GM12891 (cell line): ENCODE measurements at regions not wholly inside any gene's neighbourhood (a gene's known extent, or its start where the extent isn't known, plus 50 kb on each side); places are given as distances from the start of the nearest gene placed in this dataset.
"Not testable (repeated sequence)": the region's sequence is repeated elsewhere in the genome, so short reads cannot be mapped to it uniquely, and the experiment has no call there.

Experiments used
- DNase-seq: peaks from one replicate; pipeline ENCODE4 v3.0.0; 2011; ENCODE audit warnings: low spot score; ENCODE audit not compliant: insufficient read length
- FAIRE-seq: peaks from 2 replicates; lab custom pipeline; 2011; peaks lifted over from hg19 to GRCh38; lab: Jason Lieb, UNC
- PAX5 ChIP-seq: IDR thresholded peaks from 2 replicates; pipeline ENCODE4 v1.6.1; 2011; ENCODE audit warnings: low read length, moderate library complexity, mild to moderate bottlenecking; ENCODE audit not compliant: insufficient read depth, severe bottlenecking
- POLR2A ChIP-seq: IDR thresholded peaks from 2 replicates; pipeline ENCODE4 v1.6.1; 2011; ENCODE audit warnings: low read depth, low read length, control low read depth
- POLR2AphosphoS5 ChIP-seq: IDR thresholded peaks from 2 replicates; pipeline ENCODE4 v1.6.1; 2011; ENCODE audit warnings: low read depth, low read length, control low read depth
- POU2F2 ChIP-seq: IDR thresholded peaks from 2 replicates; pipeline ENCODE4 v1.6.1; 2011; ENCODE audit warnings: low read depth, mild to moderate bottlenecking, control low read depth, low read length, moderate library complexity
- SPI1 ChIP-seq: IDR thresholded peaks from 2 replicates; pipeline ENCODE4 v1.6.1; 2011; ENCODE audit warnings: low read depth, low read length, control low read depth
- TAF1 ChIP-seq: IDR thresholded peaks from 2 replicates; pipeline ENCODE4 v1.6.1; 2011; ENCODE audit warnings: low read depth, low read length, control low read depth

DNA sequence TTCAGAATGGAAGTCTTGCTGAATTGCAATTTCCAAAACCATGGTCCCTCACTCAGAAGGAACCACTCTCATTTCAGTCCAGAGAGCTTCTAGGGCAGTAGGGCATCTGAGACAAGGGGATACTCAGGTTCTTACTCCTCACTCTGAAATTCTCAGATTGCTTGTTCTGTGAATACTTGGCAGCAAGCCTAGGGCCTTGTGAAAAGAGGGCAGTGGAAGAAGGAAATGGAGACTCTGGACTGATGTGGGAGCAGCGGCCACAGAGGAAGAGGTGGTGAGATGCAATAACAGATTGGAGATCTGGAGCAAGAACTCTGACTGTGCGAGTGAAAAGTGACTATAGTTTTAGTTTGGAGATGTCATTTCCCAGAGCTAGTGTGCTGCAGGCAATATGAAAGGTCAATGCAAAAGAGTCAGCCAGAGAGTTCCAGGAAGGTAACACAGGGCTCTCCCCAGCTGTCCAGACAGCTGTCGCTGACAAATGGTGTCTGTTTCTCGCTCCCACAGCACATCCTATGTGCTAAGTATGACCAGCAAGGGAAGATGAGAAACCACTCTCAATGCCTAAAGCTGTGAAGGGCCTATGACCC, 291.6 kb upstream of the KIAA1217 start:
- no peak for TF ChIP-seq POU2F2
- TF ChIP-seq SPI1 = no peak
- no peak for TF ChIP-seq PAX5
- no peak for TF ChIP-seq TAF1
- TF ChIP-seq POLR2A = no peak
- no peak for TF ChIP-seq POLR2AphosphoS5
- FAIRE-seq (no peak), DNase-seq (no peak)

DNA sequence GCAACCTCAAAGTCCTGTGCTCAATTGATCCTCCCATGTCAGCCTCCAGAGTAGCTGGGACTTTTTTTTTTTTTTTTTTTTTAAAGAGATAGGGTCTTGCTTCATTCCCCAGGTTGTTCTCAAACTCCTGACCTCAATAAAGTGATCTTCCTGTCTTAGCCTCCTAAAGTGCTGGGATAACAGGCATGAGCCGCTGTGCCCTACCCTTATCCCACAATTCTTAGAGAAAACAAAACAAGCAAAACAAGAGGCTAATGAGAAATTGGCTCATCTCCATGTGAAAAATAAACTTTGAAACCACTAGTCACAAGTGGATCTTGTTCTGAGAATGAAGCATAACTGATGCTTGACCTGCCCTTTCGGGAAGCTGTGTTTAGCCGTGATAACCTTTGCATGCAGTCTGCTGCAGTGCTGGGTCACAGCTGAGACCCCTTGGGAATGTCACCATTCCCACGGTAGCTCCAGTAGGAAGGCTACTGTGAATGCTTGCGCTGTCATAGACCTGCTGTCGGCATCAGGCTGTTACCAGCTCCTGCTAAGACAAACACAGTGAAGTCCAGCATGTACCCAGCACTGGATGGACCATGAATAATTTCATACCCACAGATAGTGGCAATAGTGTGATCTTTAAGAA, 290.7 kb upstream of the KIAA1217 start:
- no peak for TF ChIP-seq POU2F2
- no peak for TF ChIP-seq POLR2AphosphoS5
- TF ChIP-seq SPI1 = no peak
- no peak for TF ChIP-seq PAX5
- TF ChIP-seq POLR2A = no peak
- no peak for TF ChIP-seq TAF1
- DNase-seq = no peak
- no peak for FAIRE-seq

DNA sequence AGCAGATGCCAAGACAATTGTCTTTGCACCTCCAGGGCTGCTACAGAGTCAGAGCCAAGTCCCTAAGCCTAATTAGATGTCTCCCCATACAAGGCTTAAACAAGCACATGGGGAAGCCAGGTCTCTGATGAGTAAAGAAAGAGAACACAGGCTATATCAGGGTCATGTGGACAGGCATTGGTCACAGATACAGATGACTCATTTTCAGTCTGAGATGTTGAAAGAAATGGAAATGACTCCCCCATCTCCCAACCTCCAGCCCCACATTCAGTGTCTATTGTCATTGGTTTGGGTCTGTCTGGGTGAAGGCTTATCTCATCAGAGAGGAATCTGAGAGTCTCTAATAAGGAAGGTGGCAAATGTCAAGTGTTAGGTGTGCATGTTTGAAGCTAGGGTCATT, 290.1 kb upstream of the KIAA1217 start:
- no peak for DNase-seq
- TF ChIP-seq SPI1 (no peak), POLR2AphosphoS5 (no peak), POU2F2 (no peak), POLR2A (no peak), TAF1 (no peak), PAX5 (no peak)
- no peak for FAIRE-seq

DNA sequence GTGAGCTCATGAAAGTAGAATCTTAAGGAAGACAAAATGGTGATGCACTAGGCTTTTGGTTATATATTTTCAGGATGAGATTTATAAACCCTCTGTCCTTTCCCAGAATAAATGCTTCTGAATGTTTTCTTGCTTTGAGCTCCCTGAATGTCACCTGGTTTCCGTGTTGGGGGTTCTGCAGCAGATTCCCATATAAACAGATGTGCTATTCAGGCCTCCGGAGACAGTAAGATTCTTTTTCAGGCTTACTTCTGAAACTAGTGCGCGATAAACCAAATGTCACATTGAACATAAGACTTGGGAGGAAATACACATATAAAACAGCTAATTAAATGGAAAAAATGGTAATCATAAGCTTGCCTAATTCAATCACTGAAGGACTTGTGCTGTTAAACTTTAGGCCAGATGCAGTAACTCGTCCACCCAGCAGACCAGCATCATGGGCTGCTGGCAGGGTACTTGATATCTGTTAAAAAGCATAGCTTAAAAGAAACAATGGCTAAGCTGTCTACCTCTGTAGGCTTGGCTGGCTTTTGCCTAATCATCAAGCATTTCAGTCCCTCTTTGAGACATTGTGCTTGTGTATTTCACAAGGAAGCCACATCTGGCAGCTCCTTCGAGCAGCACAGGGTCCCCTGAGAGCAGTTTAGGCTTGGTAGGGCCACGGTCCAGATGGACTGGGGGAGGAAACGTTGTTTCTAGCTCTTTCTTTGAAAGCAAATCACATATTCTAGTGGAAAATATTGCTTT, 281.2 kb upstream of the KIAA1217 start:
- TF ChIP-seq SPI1 (no peak), TAF1 (no peak), POU2F2 (no peak), POLR2A (no peak), POLR2AphosphoS5 (no peak), PAX5 (no peak)
- FAIRE-seq (no peak), DNase-seq (no peak)

DNA sequence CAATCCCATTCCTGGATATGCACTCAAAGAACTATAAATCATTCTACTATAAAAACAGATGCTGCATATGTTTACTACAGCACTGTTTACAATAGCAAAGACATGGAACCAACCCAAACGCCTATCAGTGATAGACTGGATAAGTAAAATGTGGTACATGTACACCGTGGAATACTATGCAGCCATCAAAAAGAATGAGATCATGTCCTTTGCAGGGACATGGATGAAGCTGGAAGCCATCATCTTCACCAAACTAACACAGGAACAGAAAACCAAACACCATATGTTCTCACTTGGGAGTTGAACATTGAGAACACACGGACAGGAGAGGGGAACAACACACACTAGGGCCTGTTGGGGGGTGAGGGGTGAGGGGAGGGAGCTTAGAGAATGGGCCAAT, 274.9 kb upstream of the KIAA1217 start:
- not testable (repeated sequence) for DNase-seq, FAIRE-seq

DNA sequence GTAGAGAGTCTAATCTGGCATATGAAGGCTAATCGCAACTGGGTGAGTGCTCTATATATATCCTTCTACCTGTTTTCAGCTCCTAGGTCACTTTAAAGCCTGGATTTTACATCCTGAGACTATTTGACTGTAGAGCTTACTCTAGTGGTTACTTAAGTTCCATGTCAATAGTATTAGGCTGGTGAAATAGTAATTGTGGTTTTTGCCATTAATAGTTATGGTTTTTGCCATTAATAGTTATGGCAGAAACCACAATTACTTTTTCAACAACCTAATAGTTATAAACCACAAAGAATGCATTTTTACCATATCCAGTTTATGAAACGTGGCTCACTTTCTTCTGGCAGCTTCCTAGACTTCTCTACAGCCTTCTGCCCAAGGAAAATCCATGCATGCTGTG, 263.1 kb upstream of the KIAA1217 start:
- no peak for FAIRE-seq
- DNase-seq = no peak
- TF ChIP-seq PAX5 (no peak), TAF1 (no peak), SPI1 (no peak), POLR2AphosphoS5 (no peak), POLR2A (no peak), POU2F2 (no peak)

DNA sequence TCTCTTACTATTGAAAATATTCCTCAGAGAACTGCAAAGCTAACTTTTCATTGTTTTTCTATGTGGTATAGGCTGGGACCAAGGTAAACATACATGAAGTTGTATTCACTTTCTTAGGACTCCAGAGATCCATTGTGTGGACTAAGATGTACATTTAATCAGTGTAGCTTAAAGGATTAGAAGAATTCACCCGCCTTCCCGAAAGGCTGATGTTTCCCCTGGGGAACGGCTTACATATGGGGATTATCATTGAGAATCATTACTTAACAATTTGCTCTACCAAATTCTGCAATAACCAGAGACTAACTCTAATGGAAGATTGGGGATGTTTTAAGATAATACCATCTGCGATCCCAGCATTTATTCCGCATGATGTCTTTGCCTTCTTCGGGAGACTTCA, 257.1 kb upstream of the KIAA1217 start:
- no peak for TF ChIP-seq POLR2A
- TF ChIP-seq PAX5 = no peak
- TF ChIP-seq POLR2AphosphoS5 = no peak
- no peak for TF ChIP-seq POU2F2
- TF ChIP-seq TAF1 = no peak
- TF ChIP-seq SPI1 = no peak
- DNase-seq (no peak), FAIRE-seq (no peak)

DNA sequence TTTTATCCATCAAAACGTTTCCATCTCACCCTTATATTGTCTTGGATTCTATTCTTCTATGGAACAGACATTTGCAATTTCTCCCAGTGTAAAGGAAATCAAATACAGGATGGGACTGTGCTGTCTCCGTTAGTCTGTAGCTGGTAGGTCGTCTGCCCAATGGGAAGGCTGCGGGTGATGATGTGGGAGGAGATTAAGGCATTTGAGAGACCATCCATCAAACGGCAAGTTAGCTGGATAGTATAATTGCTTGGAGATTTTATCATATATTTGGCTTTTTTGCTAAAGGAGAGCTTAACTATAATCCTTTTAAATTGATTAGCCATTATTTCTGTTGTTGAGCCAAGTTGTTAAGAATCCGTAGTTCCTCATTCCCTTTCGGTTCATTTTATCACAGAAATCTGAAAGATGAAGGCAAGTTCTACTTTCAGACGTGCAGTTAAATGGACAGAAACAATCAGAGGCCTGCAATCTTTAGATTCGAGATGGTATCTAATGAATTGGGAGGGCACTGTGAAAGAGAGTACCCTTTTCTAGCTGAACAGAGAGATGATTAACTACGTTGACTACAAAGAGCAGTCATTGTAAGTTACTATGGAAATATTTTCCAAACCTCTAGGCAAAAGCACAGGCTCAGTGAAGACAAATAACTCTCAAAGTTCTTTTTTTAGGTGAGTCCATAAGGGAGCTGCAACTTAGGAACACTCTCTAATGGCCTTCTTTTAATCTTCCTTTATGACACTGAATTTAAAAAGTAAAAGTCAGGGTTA, 253.3 kb upstream of the KIAA1217 start:
- FAIRE-seq (no peak), DNase-seq (no peak)
- TF ChIP-seq PAX5 (no peak), POU2F2 (no peak), POLR2AphosphoS5 (no peak), TAF1 (no peak), SPI1 (no peak), POLR2A (no peak)

DNA sequence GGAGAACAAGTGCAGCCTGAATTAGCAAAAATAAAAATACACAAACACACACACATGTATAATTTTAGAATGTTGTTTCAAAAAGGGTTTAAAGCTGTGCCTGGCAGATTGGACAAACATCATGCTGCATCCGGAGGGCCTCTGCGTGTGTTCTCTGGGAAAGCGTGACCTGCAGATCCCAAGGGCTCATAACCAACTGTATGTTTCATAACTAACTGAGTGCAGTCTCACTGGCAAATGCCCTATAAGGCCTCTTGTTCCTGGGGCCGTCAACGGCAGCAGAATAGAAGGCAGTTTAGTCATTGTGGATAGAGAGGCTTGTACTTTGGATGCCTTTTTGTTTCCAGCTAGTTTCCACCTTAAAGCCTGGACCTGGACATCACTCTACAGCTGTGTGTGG, 243.8 kb upstream of the KIAA1217 start:
- FAIRE-seq = no peak
- TF ChIP-seq POLR2AphosphoS5 (no peak), POU2F2 (no peak), POLR2A (no peak), TAF1 (no peak), PAX5 (no peak), SPI1 (no peak)
- DNase-seq = no peak

DNA sequence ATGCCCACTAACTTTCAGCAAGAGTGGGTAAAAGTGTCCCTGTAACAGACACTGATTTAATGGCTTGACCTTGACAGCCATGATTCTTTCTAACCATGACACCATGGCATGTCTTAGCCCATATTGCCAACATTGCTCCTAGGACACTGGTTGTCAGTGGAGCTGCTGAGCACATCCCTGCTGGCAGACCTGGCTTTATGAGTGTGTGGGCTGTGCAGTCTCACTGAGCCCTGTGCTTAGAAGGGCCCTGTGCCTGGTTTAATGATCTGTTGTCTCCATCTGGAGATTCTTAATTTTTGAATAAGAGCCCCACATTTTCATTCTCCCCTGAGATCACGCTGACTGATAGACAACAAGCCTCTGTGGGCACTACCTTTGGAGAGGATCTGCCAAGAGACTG, 243.1 kb upstream of the KIAA1217 start:
- TF ChIP-seq POU2F2 (no peak), POLR2A (no peak), PAX5 (no peak), SPI1 (no peak), TAF1 (no peak), POLR2AphosphoS5 (no peak)
- no peak for FAIRE-seq
- DNase-seq = no peak
